Stimulated activated naive B cell treated with anti-CD40 and anti-IgM and Interleukin-4, amounts not matched to agents 10 μg/mL and 1 μg/mL and 100 μg/mL, for 72 hours (primary cell): ENCODE measurements at regions not wholly inside any gene's neighbourhood (a gene's known extent, or its start where the extent isn't known, plus 50 kb on each side); places are given as distances from the start of the nearest gene placed in this dataset.

ENCODE experiments used
- ATAC-seq, 2 donors: fragments of 150-1000 bp; cut with Tn5 transposase; replicated peaks; 2 replicates each; pipeline ENCODE4 v1.10.0; 2021; ENCODE audit warnings: moderate library complexity in 1 of 2
- DNase-seq: peaks from one replicate; pipeline ENCODE4 v3.0.0; 2021
- H3K27ac Mint-ChIP-seq: one replicate; pipeline ENCODE4 v1.8.0; 2022; ENCODE audit warnings: mild to moderate bottlenecking, mixed read lengths
- H3K27me3 Mint-ChIP-seq, 2 donors: one replicate each; pipeline ENCODE4 v1.8.0; 2022; ENCODE audit warnings: mixed read lengths in 2 of 2
- H3K36me3 Mint-ChIP-seq, 2 donors: one replicate each; pipeline ENCODE4 v1.8.0; 2022; ENCODE audit warnings: mixed read lengths in 2 of 2, mild to moderate bottlenecking in 1 of 2
- H3K4me1 Mint-ChIP-seq, 2 donors: one replicate each; pipeline ENCODE4 v1.8.0; 2022; ENCODE audit warnings: mixed read lengths in 2 of 2, mild to moderate bottlenecking in 1 of 2
- H3K4me3 Mint-ChIP-seq, 2 donors: one replicate each; pipeline ENCODE4 v1.8.0; 2022; ENCODE audit warnings: mild to moderate bottlenecking in 2 of 2, mixed read lengths in 2 of 2, moderate library complexity in 1 of 2
- H3K9me3 Mint-ChIP-seq, 2 donors: one replicate each; pipeline ENCODE4 v1.8.0; 2022; ENCODE audit warnings: mixed read lengths in 2 of 2, mild to moderate bottlenecking in 1 of 2

DNA sequence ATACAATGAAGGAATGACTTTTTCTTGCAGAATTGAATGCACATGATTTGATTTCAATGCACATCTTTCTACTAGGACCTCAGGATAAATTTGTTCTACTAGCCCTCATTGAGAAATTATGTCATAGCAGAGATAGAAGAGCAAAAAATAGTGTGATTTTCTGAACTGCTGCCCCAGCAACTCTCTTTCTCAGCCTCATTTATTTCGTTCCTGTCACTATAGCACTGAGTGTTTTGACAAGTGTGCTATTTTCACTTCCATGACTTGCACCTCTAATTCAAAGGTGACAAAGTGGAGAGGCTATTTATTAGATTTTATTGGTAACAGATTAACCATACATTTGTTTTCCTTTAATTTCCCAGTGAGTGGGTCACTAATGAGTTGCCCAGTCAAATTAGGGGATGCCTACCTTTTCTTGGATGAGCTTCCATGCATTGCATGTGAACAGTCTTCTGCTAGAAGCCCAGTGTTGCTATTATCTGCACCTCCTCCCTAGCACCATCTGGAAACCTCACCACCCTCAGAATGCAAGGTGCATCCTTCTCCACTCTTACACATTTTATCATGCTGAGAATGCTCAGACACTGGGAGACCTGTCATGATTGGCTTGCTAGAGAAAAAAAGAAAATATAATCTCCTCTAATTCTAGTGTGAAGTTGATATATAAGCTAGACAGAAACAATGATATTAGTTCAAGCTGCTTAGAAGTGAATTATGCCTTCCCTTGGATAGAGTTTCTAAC lies 119.6 kb upstream of the CTTNBP2 start:
- peaks cover 0 to 6% of the 10 kb centered on the region in 2 donors for H3K27me3 Mint-ChIP-seq
- ATAC-seq (no peak), DNase-seq (no peak)
- no peak overlapping the region for H3K27ac Mint-ChIP-seq
- no peaks in the 10 kb centered on the region for H3K36me3 Mint-ChIP-seq
- H3K4me1 Mint-ChIP-seq = no peaks in the 10 kb centered on the region
- no peak overlapping the region for H3K4me3 Mint-ChIP-seq
- H3K9me3 Mint-ChIP-seq = peaks cover 3 to 4% of the 10 kb centered on the region in 2 donors

DNA sequence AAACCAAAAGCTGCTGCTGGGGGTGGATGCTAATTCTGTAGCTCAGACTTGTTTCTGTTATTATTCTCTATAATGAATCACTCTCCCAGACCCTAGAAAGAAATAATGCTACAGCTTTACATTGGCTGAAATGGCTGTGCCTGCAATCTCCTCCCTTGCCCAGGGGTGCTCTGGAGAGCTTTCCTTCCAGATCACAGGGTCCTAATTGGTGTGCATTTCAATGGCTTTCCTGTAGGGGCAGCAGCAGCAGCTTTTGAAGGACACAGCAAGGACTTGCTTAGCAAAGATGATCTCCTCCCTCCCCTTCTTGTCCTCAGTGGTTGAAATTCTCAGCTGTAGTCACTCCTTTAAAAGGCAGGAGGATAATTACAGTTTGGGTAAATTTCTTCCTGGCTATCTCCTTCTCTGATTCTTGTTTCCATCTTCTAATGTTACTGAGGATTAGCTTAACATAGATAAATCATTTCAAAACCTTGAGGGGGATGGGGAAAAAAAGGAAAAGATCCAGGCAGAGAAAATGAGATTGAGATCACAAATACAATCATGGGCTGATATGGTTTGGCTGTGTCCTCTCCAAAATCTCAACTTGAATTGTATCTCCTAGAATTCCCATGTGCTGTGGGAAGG lies 120.2 kb upstream of the CTTNBP2 start:
- Mint-ChIP-seq H3K36me3 (no peaks in the 10 kb centered on the region), H3K9me3 (peaks cover 3 to 4% of the 10 kb centered on the region in 2 donors), H3K27me3 (peaks cover 0 to 6% of the 10 kb centered on the region in 2 donors), H3K4me3 (no peak overlapping the region), H3K4me1 (no peaks in the 10 kb centered on the region), H3K27ac (no peak overlapping the region)
- DNase-seq (peak; percentile 8), ATAC-seq (peak; percentile 69 to 71)

DNA sequence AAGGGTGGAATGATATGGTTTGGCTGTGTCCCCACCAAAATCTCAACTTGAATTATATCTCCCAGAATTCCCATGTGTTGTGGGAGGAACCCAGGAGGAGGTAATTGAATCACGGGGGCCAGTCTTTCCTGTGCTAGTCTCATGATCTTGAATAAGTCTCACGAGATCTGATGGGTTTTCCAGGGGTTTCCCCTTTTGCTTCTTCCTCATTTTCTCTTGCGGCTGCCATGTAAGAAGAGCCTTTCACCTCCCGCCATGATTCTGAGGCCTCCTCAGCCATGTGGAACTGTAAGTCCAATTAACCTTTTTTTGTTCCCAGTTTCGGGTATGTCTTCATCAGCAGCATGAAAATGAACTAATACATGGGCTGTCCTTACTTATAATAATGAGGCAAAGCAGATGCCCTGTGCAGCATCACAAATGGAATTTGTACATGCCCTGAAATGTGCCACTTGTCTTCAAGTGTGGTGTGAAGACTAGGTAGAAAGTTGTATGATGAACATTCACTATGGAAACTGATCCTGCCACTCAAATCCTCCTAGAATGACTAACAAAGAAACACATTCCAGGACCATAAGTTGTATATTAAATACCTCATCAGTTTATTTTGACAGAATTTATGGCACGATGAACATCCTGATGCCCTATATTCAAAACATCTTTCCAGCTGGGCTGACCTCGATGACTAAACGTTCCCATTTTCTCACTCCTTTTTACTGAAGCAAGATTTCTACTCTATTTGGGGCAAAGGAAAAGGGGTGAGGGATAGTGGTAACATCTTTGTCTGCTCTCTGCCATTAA lies 122.8 kb upstream of the CTTNBP2 start:
- ATAC-seq = no peak
- Mint-ChIP-seq H3K27ac (no peak overlapping the region), H3K36me3 (no peaks in the 10 kb centered on the region), H3K9me3 (peaks cover 3 to 4% of the 10 kb centered on the region in 2 donors), H3K4me3 (no peak overlapping the region), H3K4me1 (no peaks in the 10 kb centered on the region), H3K27me3 (peaks cover 0 to 6% of the 10 kb centered on the region in 2 donors)
- peak; percentile 3 for DNase-seq

DNA sequence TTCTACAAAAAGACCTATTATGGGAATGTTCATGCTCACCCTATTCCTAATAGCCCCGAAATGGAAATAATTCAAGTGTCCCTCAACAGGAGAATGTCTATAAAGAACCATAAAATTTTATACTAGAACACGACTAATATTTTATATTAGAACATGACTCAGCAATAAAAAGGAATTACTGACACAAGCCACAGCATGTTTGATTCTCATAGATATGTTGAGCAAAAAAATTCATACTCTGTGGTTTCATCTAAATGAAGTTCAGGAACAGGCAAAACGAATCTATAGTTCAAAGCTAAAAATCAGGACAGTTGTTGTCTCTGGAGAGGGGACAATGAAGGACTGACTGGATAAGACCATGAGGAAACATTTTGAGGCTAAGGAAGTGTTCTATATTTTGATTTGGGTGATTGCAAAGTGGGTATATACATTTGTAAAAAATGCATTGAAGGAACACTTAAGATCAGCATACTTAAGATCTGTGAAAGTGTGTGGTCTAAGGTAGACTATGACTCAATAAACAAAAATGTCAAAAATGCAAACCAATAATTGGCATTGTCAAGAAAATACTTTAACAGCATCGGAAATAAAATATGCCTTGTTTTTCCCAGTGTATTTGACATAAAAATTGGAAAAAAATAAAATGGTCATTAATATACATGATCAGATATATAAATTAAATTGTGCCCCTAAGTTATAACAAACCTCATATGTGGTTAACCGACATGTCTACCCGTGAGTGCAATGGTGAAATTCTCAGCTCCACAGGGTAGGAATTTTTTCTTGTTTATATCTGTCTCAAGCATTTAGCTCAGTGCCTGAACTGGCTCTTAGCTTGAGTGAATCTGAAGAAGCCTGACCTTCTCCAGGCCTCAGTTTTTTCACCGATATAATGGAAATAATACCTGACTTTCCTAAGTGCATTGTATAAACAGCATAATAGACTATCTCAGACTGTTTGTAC lies 124.9 kb upstream of the CTTNBP2 start:
- no peak for ATAC-seq
- Mint-ChIP-seq H3K4me1 (no peaks in the 10 kb centered on the region), H3K9me3 (peaks cover 3 to 7% of the 10 kb centered on the region in 2 donors), H3K36me3 (no peaks in the 10 kb centered on the region), H3K27ac (no peak overlapping the region), H3K27me3 (peaks cover 0 to 6% of the 10 kb centered on the region in 2 donors), H3K4me3 (no peak overlapping the region)
- DNase-seq = no peak

DNA sequence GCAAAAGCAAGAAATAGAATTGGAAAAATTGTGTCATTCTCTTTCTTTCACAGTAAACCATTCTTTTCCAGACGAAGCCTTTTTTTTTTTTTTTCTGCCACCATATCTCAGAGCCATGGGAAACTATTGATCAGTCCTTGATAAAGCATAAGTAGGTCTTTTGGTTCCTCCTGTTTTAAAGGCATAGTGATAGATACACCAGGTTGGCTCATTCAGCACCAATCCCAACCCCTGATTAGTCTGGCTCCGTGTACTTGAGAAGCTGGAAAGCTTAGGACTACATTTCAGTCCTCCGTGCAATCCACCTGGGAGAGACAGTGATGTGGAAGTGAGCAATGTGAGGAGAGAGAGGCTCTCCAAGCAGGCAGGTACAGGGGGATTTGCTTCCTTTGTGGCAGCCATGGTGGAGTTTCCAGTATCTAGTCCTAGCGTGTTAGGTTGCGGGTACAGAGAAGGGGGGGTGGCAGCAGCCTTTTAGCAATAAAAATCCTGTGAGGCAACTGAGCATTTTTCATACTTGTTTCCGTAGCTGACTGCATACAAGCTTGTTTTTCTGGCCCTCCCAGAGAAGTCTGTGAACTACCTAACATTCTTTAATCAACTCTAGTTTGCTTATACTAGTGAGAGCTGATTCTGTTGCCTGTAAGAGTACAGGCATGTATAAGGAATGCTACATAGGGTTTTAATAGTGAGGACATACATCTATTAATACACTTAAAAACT lies 127.4 kb upstream of the CTTNBP2 start:
- Mint-ChIP-seq H3K27me3 (peaks cover 0 to 6% of the 10 kb centered on the region in 2 donors), H3K27ac (no peak overlapping the region), H3K9me3 (peaks cover 1 to 3% of the 10 kb centered on the region in 2 donors), H3K4me3 (no peak overlapping the region), H3K4me1 (no peaks in the 10 kb centered on the region), H3K36me3 (no peaks in the 10 kb centered on the region)
- DNase-seq (no peak), ATAC-seq (no peak)

- Mint-ChIP-seq H3K4me1 (no peaks in the 10 kb centered on the region), H3K9me3 (peaks cover 3 to 12% of the 10 kb centered on the region in 2 donors), H3K4me3 (no peak overlapping the region), H3K36me3 (no peaks in the 10 kb centered on the region), H3K27ac (no peak overlapping the region), H3K27me3 (peaks cover 0 to 6% of the 10 kb centered on the region in 2 donors)
- DNase-seq = no peak
- no peak for ATAC-seq
These were observed 130.2 kb upstream of the CTTNBP2 start for GRCh38 chr7:118003476-118003875.

- DNase-seq (no peak), ATAC-seq (no peak)
- Mint-ChIP-seq H3K27me3 (peaks cover 0 to 6% of the 10 kb centered on the region in 2 donors), H3K4me1 (no peaks in the 10 kb centered on the region), H3K27ac (no peak overlapping the region), H3K4me3 (no peak overlapping the region), H3K9me3 (peaks cover 4 to 12% of the 10 kb centered on the region in 2 donors), H3K36me3 (no peaks in the 10 kb centered on the region)
These were observed 131.8 kb upstream of the CTTNBP2 start for GRCh38 chr7:118005026-118005425.

- H3K4me1 Mint-ChIP-seq = no peaks in the 10 kb centered on the region
- no peaks in the 10 kb centered on the region for H3K36me3 Mint-ChIP-seq
- peaks cover 7 to 12% of the 10 kb centered on the region in 2 donors for H3K9me3 Mint-ChIP-seq
- peaks cover 0 to 6% of the 10 kb centered on the region in 2 donors for H3K27me3 Mint-ChIP-seq
- H3K27ac Mint-ChIP-seq = no peak overlapping the region
- ATAC-seq (no peak), DNase-seq (no peak)
- H3K4me3 Mint-ChIP-seq = no peak overlapping the region
These were observed 133.7 kb upstream of the CTTNBP2 start for GRCh38 chr7:118006979-118007378.

DNA sequence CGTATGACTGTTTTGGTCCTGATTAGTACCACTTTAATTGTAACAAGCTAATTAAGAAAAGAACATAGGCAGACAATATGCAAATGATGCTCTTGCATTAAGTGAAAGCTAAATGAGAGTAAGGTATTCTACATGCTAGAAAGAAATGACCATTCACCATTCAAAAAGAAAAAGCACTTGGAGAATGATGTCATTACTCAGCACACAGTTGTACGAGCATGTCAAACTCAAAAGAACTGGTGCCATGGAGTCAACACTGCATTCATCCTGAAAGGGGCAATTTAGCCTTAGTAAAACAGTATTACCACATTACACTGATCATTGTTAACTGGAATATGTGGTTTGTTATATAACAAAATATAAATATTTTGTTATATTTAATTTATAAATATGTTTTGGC lies 136.2 kb upstream of the CTTNBP2 start:
- no peak overlapping the region for H3K4me3 Mint-ChIP-seq
- H3K27me3 Mint-ChIP-seq = peaks cover 0 to 4% of the 10 kb centered on the region in 2 donors
- no peaks in the 10 kb centered on the region for H3K36me3 Mint-ChIP-seq
- H3K9me3 Mint-ChIP-seq = peaks cover 7 to 9% of the 10 kb centered on the region in 2 donors
- no peaks in the 10 kb centered on the region for H3K4me1 Mint-ChIP-seq
- ATAC-seq (no peak), DNase-seq (no peak)
- H3K27ac Mint-ChIP-seq = no peak overlapping the region

GRCh38 chr7:118011652-118012051 lies 138.4 kb upstream of the CTTNBP2 start:
- Mint-ChIP-seq H3K27ac (no peak overlapping the region), H3K27me3 (no peaks in the 10 kb centered on the region), H3K4me3 (no peak overlapping the region), H3K9me3 (peaks cover 3 to 5% of the 10 kb centered on the region in 2 donors), H3K36me3 (no peaks in the 10 kb centered on the region), H3K4me1 (no peaks in the 10 kb centered on the region)
- ATAC-seq (no peak), DNase-seq (no peak)

- DNase-seq = no peak
- peaks cover 6 to 13% of the 10 kb centered on the region in 2 donors for H3K9me3 Mint-ChIP-seq
These were observed 140.2 kb upstream of the CTTNBP2 start for GRCh38 chr7:118013252-118014010.

DNA sequence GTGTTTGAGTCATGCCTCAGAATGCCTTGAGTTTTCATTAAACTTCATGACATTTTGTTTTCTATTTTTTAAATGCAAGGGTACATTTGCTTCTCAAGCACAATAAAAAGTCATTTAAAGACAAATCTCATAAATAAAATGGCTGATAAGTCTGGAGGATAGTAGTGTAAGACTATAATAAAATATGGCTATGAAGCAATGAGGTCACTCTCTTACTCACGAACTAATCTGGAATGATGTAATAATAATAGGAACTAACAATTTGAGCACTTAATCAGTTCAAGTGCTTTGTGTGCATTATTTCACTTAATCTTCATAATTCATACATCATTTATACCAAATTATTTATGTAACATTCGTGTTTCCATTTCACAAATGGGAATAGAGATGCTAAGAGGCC lies 149.3 kb upstream of the CTTNBP2 start:
- no peaks in the 10 kb centered on the region for H3K36me3 Mint-ChIP-seq

More at GRCh38 chr7:118013252-118014010, 140.2 kb upstream of the CTTNBP2 start:
- no peak for ATAC-seq
- no peaks in the 10 kb centered on the region for H3K4me1 Mint-ChIP-seq
- H3K4me3 Mint-ChIP-seq = no peak overlapping the region
- peaks cover 0 to 4% of the 10 kb centered on the region in 2 donors for H3K36me3 Mint-ChIP-seq
- H3K27ac Mint-ChIP-seq = no peak overlapping the region
- no peaks in the 10 kb centered on the region for H3K27me3 Mint-ChIP-seq

More for the DNA sequence above, 149.3 kb upstream of the CTTNBP2 start:
- Mint-ChIP-seq H3K4me3 (no peak overlapping the region), H3K27ac (no peak overlapping the region), H3K4me1 (no peaks in the 10 kb centered on the region), H3K9me3 (peaks cover 4 to 11% of the 10 kb centered on the region in 2 donors), H3K27me3 (no peaks in the 10 kb centered on the region)
- DNase-seq = no peak
- ATAC-seq = no peak
